ENCODE measurements at regions not wholly inside any gene's neighbourhood (a gene's known extent, or its start where the extent isn't known, plus 50 kb on each side); places are given as distances from the start of the nearest gene placed in this dataset.

- TF ChIP-seq CTCF (IDR thresholded peaks at IDR 0.05) (no peak), POLR2A (IDR thresholded peaks at IDR 0.05) (no peak)
- no peak overlapping the region for H3K4me3 ChIP-seq
- intact Hi-C loops (cut with DNase I) = no loop called here
- H3K36me3 ChIP-seq = no peaks in the 10 kb centered on the region
- no peaks in the 10 kb centered on the region for H3K27me3 ChIP-seq
- 53 to 62% (median 56%) methylated on average over 4 of the region's 4 CpGs for WGBS, 4 donors
- no peak overlapping the region for H3K27ac ChIP-seq
- ATAC-seq = no peak
- no peaks in the 10 kb centered on the region for H3K9me3 ChIP-seq
- no peaks in the 10 kb centered on the region for H3K4me1 ChIP-seq
- no peak for DNase-seq
Observed at GRCh38 chr16:7820816-7821215, 488.2 kb downstream of the RBFOX1 start.

DNA sequence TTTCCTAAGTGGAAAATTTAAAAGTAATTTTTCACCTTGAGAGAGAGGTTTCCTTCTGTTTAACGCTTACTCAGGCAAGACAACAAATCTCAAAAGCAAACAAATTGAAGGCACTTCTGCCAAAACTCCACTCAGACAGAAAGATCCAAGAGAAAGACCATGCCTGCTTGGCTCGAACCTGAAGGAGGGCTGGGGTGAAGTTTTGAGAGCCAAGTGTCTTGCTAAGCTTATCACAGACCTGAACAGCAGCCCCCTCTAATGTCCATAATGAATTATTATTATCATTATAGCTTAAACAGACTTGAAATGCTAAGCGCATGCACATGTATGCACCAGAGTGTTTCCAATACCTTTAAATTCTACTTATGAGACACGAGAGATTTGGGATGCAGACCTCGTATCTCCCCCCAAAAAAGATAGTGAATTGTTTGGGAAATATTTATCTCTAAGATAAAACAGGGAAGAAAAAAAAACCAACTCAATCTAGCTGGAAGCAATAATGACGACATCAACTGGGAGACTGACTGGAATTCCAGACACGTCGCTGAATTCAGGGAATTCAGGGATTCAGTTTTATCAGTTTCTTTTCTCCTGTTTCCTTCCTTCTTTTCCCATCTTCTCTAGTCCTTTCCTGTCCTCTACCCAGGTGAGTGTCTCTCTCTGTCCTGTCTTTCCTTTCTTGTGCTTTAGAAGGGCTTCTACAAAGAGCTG lies 473.2 kb downstream of the RBFOX1 start:
- H3K27ac ChIP-seq = no peak overlapping the region
- H3K9me3 ChIP-seq = no peaks in the 10 kb centered on the region
- H3K4me3 ChIP-seq = no peak overlapping the region
- H3K4me1 ChIP-seq = no peaks in the 10 kb centered on the region
- no peak for TF ChIP-seq CTCF (IDR thresholded peaks at IDR 0.05)
- TF ChIP-seq POLR2A (IDR thresholded peaks at IDR 0.05) = no peak
- H3K36me3 ChIP-seq = no peaks in the 10 kb centered on the region
- ATAC-seq = no peak
- intact Hi-C loops (cut with DNase I) = no loop called here
- DNase-seq = no peak
- H3K27me3 ChIP-seq = peaks cover 0 to 3% (median 0%) of the 10 kb centered on the region in 9 donors
- 41 to 50% (median 48%) methylated on average over 8 of the region's 8 CpGs for WGBS, 4 donors

GRCh38 chr16:7804635-7805195 lies 472.1 kb downstream of the RBFOX1 start:
- intact Hi-C loops (cut with DNase I) = no loop called here
- WGBS, 4 donors = 80 to 87% (median 84%) methylated on average over 10 of the region's 10 CpGs
- H3K4me1 ChIP-seq = no peaks in the 10 kb centered on the region
- H3K36me3 ChIP-seq = no peaks in the 10 kb centered on the region
- peaks cover 0 to 3% (median 0%) of the 10 kb centered on the region in 9 donors for H3K27me3 ChIP-seq
- ATAC-seq = no peak
- no peak overlapping the region for H3K4me3 ChIP-seq
- H3K9me3 ChIP-seq = no peaks in the 10 kb centered on the region
- no peak for TF ChIP-seq POLR2A (IDR thresholded peaks at IDR 0.05)
- no peak for TF ChIP-seq CTCF (IDR thresholded peaks at IDR 0.05)
- DNase-seq = no peak
- no peak overlapping the region for H3K27ac ChIP-seq

DNA sequence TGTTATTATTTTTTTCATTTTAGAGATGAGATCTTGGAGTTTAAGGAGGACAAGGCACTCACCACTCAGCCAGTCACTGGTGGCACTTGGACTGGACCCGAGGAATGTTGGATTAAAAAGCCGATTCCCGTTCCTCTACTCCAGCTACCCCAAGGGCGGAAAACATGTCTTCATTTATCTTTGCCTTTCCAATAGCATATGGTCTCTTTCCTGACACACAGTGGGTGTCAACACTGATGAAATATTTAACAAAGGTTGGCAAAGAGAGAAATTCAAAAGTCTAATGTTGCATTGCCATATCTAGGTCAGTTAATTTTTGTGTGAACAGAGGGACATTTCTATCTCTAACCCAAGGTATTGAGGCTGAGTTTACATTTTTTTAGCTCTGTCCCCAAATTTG lies 459.7 kb downstream of the RBFOX1 start:
- Histone ChIP-seq H3K36me3 (no peaks in the 10 kb centered on the region), H3K27ac (no peak overlapping the region), H3K9me3 (no peaks in the 10 kb centered on the region), H3K27me3 (peaks cover 0 to 6% (median 0%) of the 10 kb centered on the region in 9 donors), H3K4me1 (no peaks in the 10 kb centered on the region), H3K4me3 (no peak overlapping the region)
- no peak for TF ChIP-seq CTCF (IDR thresholded peaks at IDR 0.05)
- TF ChIP-seq POLR2A (IDR thresholded peaks at IDR 0.05) = no peak
- DNase-seq (no peak), ATAC-seq (no peak)
- 68 to 85% (median 70%) methylated on average over 4 of the region's 4 CpGs for WGBS, 4 donors
- intact Hi-C loops (cut with DNase I) = loop anchor here in 1 of 10 donors (10.0 kb wide), 1 partner anchor 62 kb away; no protein-coding TSS in a partner anchor
